ENCODE measurements at regions not wholly inside any gene's neighbourhood (a gene's known extent, or its start where the extent isn't known, plus 50 kb on each side); places are given as distances from the start of the nearest gene placed in this dataset.

- DNase-seq (ENCODE audit: insufficient read length, low spot score) = no peak
- no peak for FAIRE-seq
- TF ChIP-seq SPI1 (IDR thresholded peaks at IDR 0.05; ENCODE audit: low read depth, low read length) (no peak), POLR2AphosphoS5 (IDR thresholded peaks at IDR 0.05; ENCODE audit: low read depth, low read length) (no peak), POLR2A (IDR thresholded peaks at IDR 0.05; ENCODE audit: low read depth, low read length) (no peak), POU2F2 (IDR thresholded peaks at IDR 0.05; ENCODE audit: low read depth, low read length) (no peak), TAF1 (IDR thresholded peaks at IDR 0.05; ENCODE audit: low read depth, low read length) (no peak), PAX5 (IDR thresholded peaks at IDR 0.05; ENCODE audit: insufficient read depth, low read length, severe bottlenecking) (no peak)
Observed at GRCh38 chr16:72236866-72237265, 64.9 kb upstream of the PMFBP1 start.

- DNase-seq (ENCODE audit: insufficient read length, low spot score) = no peak
- TF ChIP-seq TAF1 (IDR thresholded peaks at IDR 0.05; ENCODE audit: low read depth, low read length) = no peak
- TF ChIP-seq SPI1 (IDR thresholded peaks at IDR 0.05; ENCODE audit: low read depth, low read length) = no peak
- no peak for TF ChIP-seq POU2F2 (IDR thresholded peaks at IDR 0.05; ENCODE audit: low read depth, low read length)
- TF ChIP-seq POLR2AphosphoS5 (IDR thresholded peaks at IDR 0.05; ENCODE audit: low read depth, low read length) = no peak
- no peak for TF ChIP-seq POLR2A (IDR thresholded peaks at IDR 0.05; ENCODE audit: low read depth, low read length)
- no peak for TF ChIP-seq PAX5 (IDR thresholded peaks at IDR 0.05; ENCODE audit: insufficient read depth, low read length, severe bottlenecking)
- FAIRE-seq = peak; percentile 52
Observed at GRCh38 chr16:72234387-72234786, 62.4 kb upstream of the PMFBP1 start.

GRCh38 chr16:72228014-72228413 lies 56.1 kb upstream of the PMFBP1 start:
- no peak for DNase-seq (ENCODE audit: insufficient read length, low spot score)
- FAIRE-seq = no peak
- TF ChIP-seq POU2F2 (IDR thresholded peaks at IDR 0.05; ENCODE audit: low read depth, low read length) (no peak), PAX5 (IDR thresholded peaks at IDR 0.05; ENCODE audit: insufficient read depth, low read length, severe bottlenecking) (no peak), POLR2A (IDR thresholded peaks at IDR 0.05; ENCODE audit: low read depth, low read length) (no peak), POLR2AphosphoS5 (IDR thresholded peaks at IDR 0.05; ENCODE audit: low read depth, low read length) (no peak), TAF1 (IDR thresholded peaks at IDR 0.05; ENCODE audit: low read depth, low read length) (no peak), SPI1 (IDR thresholded peaks at IDR 0.05; ENCODE audit: low read depth, low read length) (no peak)

GRCh38 chr16:72226136-72226535 lies 54.2 kb upstream of the PMFBP1 start:
- FAIRE-seq (no peak), DNase-seq (ENCODE audit: insufficient read length, low spot score) (no peak)
- TF ChIP-seq SPI1 (IDR thresholded peaks at IDR 0.05; ENCODE audit: low read depth, low read length) = no peak
- no peak for TF ChIP-seq POLR2AphosphoS5 (IDR thresholded peaks at IDR 0.05; ENCODE audit: low read depth, low read length)
- no peak for TF ChIP-seq POU2F2 (IDR thresholded peaks at IDR 0.05; ENCODE audit: low read depth, low read length)
- TF ChIP-seq PAX5 (IDR thresholded peaks at IDR 0.05; ENCODE audit: insufficient read depth, low read length, severe bottlenecking) = no peak
- TF ChIP-seq POLR2A (IDR thresholded peaks at IDR 0.05; ENCODE audit: low read depth, low read length) = no peak
- no peak for TF ChIP-seq TAF1 (IDR thresholded peaks at IDR 0.05; ENCODE audit: low read depth, low read length)

GRCh38 chr16:72224260-72224768 lies 52.4 kb upstream of the PMFBP1 start:
- no peak for FAIRE-seq
- DNase-seq (ENCODE audit: insufficient read length, low spot score) = no peak
- TF ChIP-seq TAF1 (IDR thresholded peaks at IDR 0.05; ENCODE audit: low read depth, low read length) (no peak), POU2F2 (IDR thresholded peaks at IDR 0.05; ENCODE audit: low read depth, low read length) (no peak), POLR2AphosphoS5 (IDR thresholded peaks at IDR 0.05; ENCODE audit: low read depth, low read length) (no peak), SPI1 (IDR thresholded peaks at IDR 0.05; ENCODE audit: low read depth, low read length) (no peak), PAX5 (IDR thresholded peaks at IDR 0.05; ENCODE audit: insufficient read depth, low read length, severe bottlenecking) (no peak), POLR2A (IDR thresholded peaks at IDR 0.05; ENCODE audit: low read depth, low read length) (no peak)

- TF ChIP-seq POU2F2 (IDR thresholded peaks at IDR 0.05; ENCODE audit: low read depth, low read length) (no peak), POLR2A (IDR thresholded peaks at IDR 0.05; ENCODE audit: low read depth, low read length) (no peak), POLR2AphosphoS5 (IDR thresholded peaks at IDR 0.05; ENCODE audit: low read depth, low read length) (no peak), TAF1 (IDR thresholded peaks at IDR 0.05; ENCODE audit: low read depth, low read length) (no peak), SPI1 (IDR thresholded peaks at IDR 0.05; ENCODE audit: low read depth, low read length) (no peak), PAX5 (IDR thresholded peaks at IDR 0.05; ENCODE audit: insufficient read depth, low read length, severe bottlenecking) (no peak)
- FAIRE-seq (no peak), DNase-seq (ENCODE audit: insufficient read length, low spot score) (no peak)
Observed at GRCh38 chr16:72222503-72222902, 50.5 kb upstream of the PMFBP1 start.

Data from GM12891 (cell line).